IPS-18c (cell line): ENCODE measurements at regions not wholly inside any gene's neighbourhood (a gene's known extent, or its start where the extent isn't known, plus 50 kb on each side); places are given as distances from the start of the nearest gene placed in this dataset.

ENCODE experiments used
- H3K4me3 ChIP-seq: 2 replicates; pipeline ENCODE4 v1.7.0; 2013; ENCODE audit warnings: low read depth, mild to moderate bottlenecking, low read length, moderate library complexity; ENCODE audit not compliant: insufficient read depth
- H3K9me3 ChIP-seq: one replicate; pipeline ENCODE4 v1.6.1; 2013; ENCODE audit warnings: mild to moderate bottlenecking, low read length, moderate library complexity; ENCODE audit not compliant: control insufficient read depth, insufficient read depth

GRCh38 chr17:68197997-68198930 is 49.6 kb upstream of the AMZ2 start:
- Histone ChIP-seq H3K9me3 (peaks cover 4% of the 10 kb centered on the region), H3K4me3 (no peak overlapping the region; the same call in 1 of the 2 replicates)
